HL-60 (cell line): ENCODE measurements at regions not wholly inside any gene's neighbourhood (a gene's known extent, or its start where the extent isn't known, plus 50 kb on each side); places are given as distances from the start of the nearest gene placed in this dataset.

Experiments
- DNase-seq, 2 experiments: peaks; one replicate each; pipeline ENCODE4 v3.0.0-alpha.2; 2010 to 2020; ENCODE audit warnings: low read depth in 1 of 2, low spot score in 1 of 2
- H3K27ac ChIP-seq: fragments of 250-450 bp; sonication (Bioruptor Pico); replicated peaks from 2 replicates; pipeline ENCODE4 v1.5.1; 2020; ENCODE audit warnings: mild to moderate bottlenecking, moderate library complexity
- H3K27me3 ChIP-seq: fragments of 250-450 bp; sonication (Bioruptor Pico); 2 replicates; pipeline ENCODE4 v1.5.1; 2021; ENCODE audit warnings: mild to moderate bottlenecking, moderate library complexity; ENCODE audit not compliant: insufficient read depth, poor library complexity, severe bottlenecking
- H3K4me3 ChIP-seq: replicated peaks from 2 replicates; pipeline ENCODE4 v1.5.1; 2011; ENCODE audit warnings: mild to moderate bottlenecking, control low read depth, low read length; ENCODE audit not compliant: insufficient read depth
- GABPA ChIP-seq: IDR thresholded peaks from 2 replicates; pipeline ENCODE4 v1.6.1; 2012; ENCODE audit warnings: low read depth
- POLR2AphosphoS5 ChIP-seq: IDR thresholded peaks from 2 replicates; pipeline ENCODE4 v1.6.1; 2012; ENCODE audit warnings: low read depth
- REST ChIP-seq: IDR thresholded peaks from 2 replicates; pipeline ENCODE4 v1.6.1; 2012; ENCODE audit warnings: low read depth; ENCODE audit not compliant: insufficient replicate concordance
- SPI1 ChIP-seq: IDR thresholded peaks from 2 replicates; pipeline ENCODE4 v1.6.1; 2012; ENCODE audit warnings: low read depth, mild to moderate bottlenecking, borderline replicate concordance
- TF ChIP-seq, protein P1 (sequence below): IDR thresholded peaks from one replicate; pipeline ENCODE4 v1.5.1; 2011; ENCODE audit warnings: low read length, control low read depth, inconsistent platforms; ENCODE audit not compliant: insufficient read depth

- DNase-seq, result no peak
- Histone ChIP-seq H3K4me3 (no peak overlapping the region), H3K27ac (no peak overlapping the region), H3K27me3 (no peaks in the 10 kb centered on the region)
- no peak for TF ChIP-seq POLR2AphosphoS5
- TF ChIP-seq GABPA, result no peak
- TF ChIP-seq SPI1, result no peak
- TF ChIP-seq, protein P1, sequence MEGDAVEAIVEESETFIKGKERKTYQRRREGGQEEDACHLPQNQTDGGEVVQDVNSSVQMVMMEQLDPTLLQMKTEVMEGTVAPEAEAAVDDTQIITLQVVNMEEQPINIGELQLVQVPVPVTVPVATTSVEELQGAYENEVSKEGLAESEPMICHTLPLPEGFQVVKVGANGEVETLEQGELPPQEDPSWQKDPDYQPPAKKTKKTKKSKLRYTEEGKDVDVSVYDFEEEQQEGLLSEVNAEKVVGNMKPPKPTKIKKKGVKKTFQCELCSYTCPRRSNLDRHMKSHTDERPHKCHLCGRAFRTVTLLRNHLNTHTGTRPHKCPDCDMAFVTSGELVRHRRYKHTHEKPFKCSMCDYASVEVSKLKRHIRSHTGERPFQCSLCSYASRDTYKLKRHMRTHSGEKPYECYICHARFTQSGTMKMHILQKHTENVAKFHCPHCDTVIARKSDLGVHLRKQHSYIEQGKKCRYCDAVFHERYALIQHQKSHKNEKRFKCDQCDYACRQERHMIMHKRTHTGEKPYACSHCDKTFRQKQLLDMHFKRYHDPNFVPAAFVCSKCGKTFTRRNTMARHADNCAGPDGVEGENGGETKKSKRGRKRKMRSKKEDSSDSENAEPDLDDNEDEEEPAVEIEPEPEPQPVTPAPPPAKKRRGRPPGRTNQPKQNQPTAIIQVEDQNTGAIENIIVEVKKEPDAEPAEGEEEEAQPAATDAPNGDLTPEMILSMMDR, result no peak
- TF ChIP-seq REST, result no peak
Observed at GRCh38 chr9:19700699-19701098, 88.1 kb downstream of the SLC24A2 start.

DNA sequence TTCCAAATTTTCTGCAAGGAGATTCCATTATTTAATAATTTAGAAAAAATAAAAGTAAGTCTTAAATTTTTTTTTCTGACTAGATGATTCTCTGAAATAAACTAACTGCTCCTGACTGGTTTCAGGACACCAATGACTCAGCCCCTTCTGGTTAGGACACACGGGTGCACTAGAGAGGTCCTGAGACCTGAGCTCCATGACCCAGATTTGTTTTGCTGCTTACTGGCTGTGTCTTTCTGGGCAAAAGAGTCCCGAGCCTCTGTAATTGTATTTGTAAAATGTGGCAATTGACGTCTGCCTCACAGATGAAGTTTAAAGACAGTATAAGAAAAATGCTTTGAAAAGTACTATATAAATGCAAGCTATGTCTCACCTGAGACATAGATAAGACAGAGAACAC lies 89.1 kb downstream of the SLC24A2 start:
- Histone ChIP-seq H3K27ac (no peak overlapping the region), H3K4me3 (no peak overlapping the region), H3K27me3 (no peaks in the 10 kb centered on the region)
- no peak for TF ChIP-seq GABPA
- no peak for TF ChIP-seq REST
- no peak for TF ChIP-seq POLR2AphosphoS5
- no peak for TF ChIP-seq SPI1
- TF ChIP-seq, protein P1, result no peak
- DNase-seq, result no peak

- TF ChIP-seq REST (no peak), SPI1 (no peak), POLR2AphosphoS5 (no peak), GABPA (no peak)
- TF ChIP-seq, protein P1, result no peak
- Histone ChIP-seq H3K4me3 (no peak overlapping the region), H3K27ac (no peak overlapping the region), H3K27me3 (no peaks in the 10 kb centered on the region)
- DNase-seq, result no peak
Observed at GRCh38 chr9:19698960-19699359, 89.9 kb downstream of the SLC24A2 start.
